H1 (cell line): ENCODE measurements at regions not wholly inside any gene's neighbourhood (a gene's known extent, or its start where the extent isn't known, plus 50 kb on each side); places are given as distances from the start of the nearest gene placed in this dataset.

Experiments
- CTCF ChIA-PET: fragments of 300-600 bp; sonication (Branson Sonifier 250); formaldehyde crosslinking; loops from one replicate; lab custom pipeline; 2021; ENCODE audit not compliant: partially characterized antibody; lab: Charles Lee
- POLR2A ChIA-PET: fragments of 300-600 bp; sonication (Branson Sonifier 250); formaldehyde crosslinking; loops from one replicate; lab custom pipeline; 2021; ENCODE audit warnings: inconsistent platforms; ENCODE audit not compliant: partially characterized antibody; lab: Charles Lee
- DNase-seq, 2 experiments: peaks; one replicate each; pipeline versions ENCODE4 v3.0.0 to v3.0.0-alpha.2; 2010 to 2022; ENCODE audit warnings: low spot score in 2 of 2, low read depth in 1 of 2, mixed read lengths in 1 of 2
- FAIRE-seq: peaks from 2 replicates; lab custom pipeline; 2011; peaks lifted over from hg19 to GRCh38; lab: Jason Lieb, UNC
- H2AFZ ChIP-seq: 2 replicates; pipeline ENCODE4 v1.8.1; 2012; ENCODE audit warnings: low read length, inconsistent platforms
- H2AK5ac ChIP-seq: 2 replicates; pipeline ENCODE4 v1.6.1; 2013; ENCODE audit warnings: low read depth, low read length
- H2BK120ac ChIP-seq: replicated peaks from 2 replicates; pipeline ENCODE3; 2013; ENCODE audit warnings: low read depth, low read length, inconsistent platforms
- H2BK12ac ChIP-seq: 2 replicates; pipeline ENCODE4 v1.6.1; 2013; ENCODE audit warnings: low read depth, low read length
- H2BK15ac ChIP-seq: 2 replicates; pipeline ENCODE4 v1.6.1; 2013; ENCODE audit warnings: low read length
- H2BK20ac ChIP-seq: 2 replicates; pipeline ENCODE4 v1.6.1; 2013; ENCODE audit warnings: low read length
- H2BK5ac ChIP-seq: 2 replicates; pipeline ENCODE4 v1.6.1; 2013; ENCODE audit warnings: low read depth, low read length
- H3K14ac ChIP-seq: 2 replicates; pipeline ENCODE4 v1.6.1; 2013; ENCODE audit warnings: inconsistent platforms; ENCODE audit not compliant: insufficient read length
- H3K18ac ChIP-seq: 2 replicates; pipeline ENCODE4 v1.6.1; 2013; ENCODE audit warnings: low read length; ENCODE audit errors: extremely low read depth
- H3K23ac ChIP-seq: 2 replicates; pipeline ENCODE4 v1.6.1; 2013; ENCODE audit warnings: inconsistent platforms; ENCODE audit not compliant: insufficient read length
- H3K23me2 ChIP-seq: 2 replicates; pipeline ENCODE4 v1.6.1; 2013; ENCODE audit warnings: low read depth, low read length
- H3K27ac ChIP-seq: 2 replicates; pipeline ENCODE4 v1.6.1; 2011; ENCODE audit warnings: low read depth, low read length, inconsistent platforms
- H3K27me3 ChIP-seq, 4 experiments: replicated peaks in 1 of 4; 1 replicate in 1 of 4; 2 replicates in 3 of 4; pipeline versions ENCODE4 v1.6.1 to v1.8.1; 2011 to 2013; ENCODE audit warnings: low read length in 3 of 4, mild to moderate bottlenecking in 3 of 4, inconsistent platforms in 2 of 4, mixed read lengths in 2 of 4, moderate library complexity in 1 of 4; ENCODE audit not compliant: control insufficient read depth in 3 of 4, insufficient read depth in 3 of 4; ENCODE audit errors: extremely low read depth in 1 of 4
- H3K36me3 ChIP-seq, 4 experiments: 2 replicates each; pipeline versions ENCODE4 v1.6.1 to v1.8.1; 2011 to 2013; ENCODE audit warnings: mild to moderate bottlenecking in 4 of 4, low read length in 3 of 4, moderate library complexity in 2 of 4, control low read depth in 1 of 4, inconsistent platforms in 1 of 4; ENCODE audit not compliant: insufficient read depth in 4 of 4, control insufficient read depth in 2 of 4
- H3K4ac ChIP-seq: replicated peaks from 2 replicates; pipeline ENCODE3; 2013; ENCODE audit warnings: low read length, low read depth, mixed read lengths, inconsistent platforms; ENCODE audit not compliant: insufficient read length
- H3K4me1 ChIP-seq, 4 experiments: replicated peaks in 1 of 4; 1 replicate in 1 of 4; 2 replicates in 3 of 4; pipeline versions ENCODE4 v1.6.1 to v1.8.1; 2011 to 2013; ENCODE audit warnings: low read length in 3 of 4, inconsistent platforms in 2 of 4, mixed read lengths in 1 of 4; ENCODE audit not compliant: insufficient read depth in 4 of 4, control insufficient read depth in 3 of 4
- H3K4me2 ChIP-seq, 2 experiments: 2 replicates each; pipeline versions ENCODE4 v1.6.1 to v1.8.1; 2011 to 2013; ENCODE audit warnings: low read depth in 2 of 2, low read length in 2 of 2, control low read depth in 1 of 2, inconsistent platforms in 1 of 2, mild to moderate bottlenecking in 1 of 2; ENCODE audit not compliant: insufficient read depth in 1 of 2
- H3K4me3 ChIP-seq, 4 experiments: fragments of 200-600, 300-600 bp in 1 of 4; sonication (generic), shearing (Covaris generic), sonication (Bioruptor Twin) in 1 of 4; 2 replicates each; pipeline versions ENCODE4 v1.5.1 to v1.8.1; 2011 to 2016; ENCODE audit warnings: low read length in 4 of 4, low read depth in 3 of 4, control low read depth in 2 of 4, inconsistent platforms in 2 of 4, mild to moderate bottlenecking in 2 of 4, mixed read lengths in 1 of 4, moderate library complexity in 1 of 4; ENCODE audit not compliant: insufficient read depth in 2 of 4; ENCODE audit errors: extremely low read depth in 1 of 4
- H3K56ac ChIP-seq: replicated peaks from 2 replicates; pipeline ENCODE3; 2013; ENCODE audit warnings: low read depth, mild to moderate bottlenecking, mixed read lengths, low read length, inconsistent platforms; ENCODE audit not compliant: insufficient read length
- H3K79me1 ChIP-seq: 2 replicates; pipeline ENCODE4 v1.6.1; 2013; ENCODE audit warnings: low read depth, low read length, control low read depth
- H3K79me2 ChIP-seq, 2 experiments: 2 replicates each; pipeline versions ENCODE4 v1.6.1 to v1.8.1; 2012 to 2013; ENCODE audit warnings: low read length in 2 of 2, mild to moderate bottlenecking in 2 of 2, inconsistent platforms in 1 of 2; ENCODE audit not compliant: insufficient read depth in 2 of 2, control insufficient read depth in 1 of 2
- H3K9ac ChIP-seq, 4 experiments: replicated peaks in 1 of 4; 1 replicate in 1 of 4; 2 replicates in 3 of 4; pipeline versions ENCODE4 v1.6.1 to v1.8.1; 2011 to 2013; ENCODE audit warnings: low read depth in 3 of 4, low read length in 3 of 4, control low read depth in 2 of 4, mild to moderate bottlenecking in 2 of 4, moderate library complexity in 2 of 4, inconsistent platforms in 1 of 4; ENCODE audit errors: extremely low read depth in 1 of 4
- H3K9me3 ChIP-seq, 2 experiments: 2 replicates each; pipeline versions ENCODE4 v1.6.1 to v1.8.1; 2012 to 2013; ENCODE audit warnings: mild to moderate bottlenecking in 2 of 2, moderate library complexity in 2 of 2, control low read depth in 1 of 2, inconsistent platforms in 1 of 2, low read depth in 1 of 2, low read length in 1 of 2, mixed read lengths in 1 of 2; ENCODE audit not compliant: insufficient read depth in 2 of 2
- H4K20me1 ChIP-seq, 2 experiments: replicated peaks in 1 of 2; 2 replicates each; pipeline versions ENCODE3 to v1.8.1; 2011 to 2013; ENCODE audit warnings: inconsistent platforms in 2 of 2, low read length in 2 of 2, mild to moderate bottlenecking in 1 of 2; ENCODE audit not compliant: insufficient read depth in 2 of 2, control insufficient read depth in 1 of 2
- H4K5ac ChIP-seq: 2 replicates; pipeline ENCODE4 v1.6.1; 2013; ENCODE audit warnings: low read length, low read depth, mixed read lengths, inconsistent platforms; ENCODE audit not compliant: insufficient read length
- H4K8ac ChIP-seq: 2 replicates; pipeline ENCODE4 v1.8.0; 2013; ENCODE audit warnings: mild to moderate bottlenecking, moderate library complexity, low read length, inconsistent platforms; ENCODE audit not compliant: insufficient read depth; ENCODE audit errors: extremely low read depth
- H4K91ac ChIP-seq: replicated peaks from 2 replicates; pipeline ENCODE3; 2013; ENCODE audit warnings: low read length, mixed read lengths, inconsistent platforms; ENCODE audit not compliant: insufficient read length
- EP300 ChIP-seq, 2 experiments: IDR thresholded peaks; 1 replicate in 1 of 2; 2 replicates in 1 of 2; pipeline ENCODE4 v1.6.1; 2011 to 2012; ENCODE audit warnings: low read depth in 2 of 2, low read length in 2 of 2, mild to moderate bottlenecking in 2 of 2, borderline replicate concordance in 1 of 2, inconsistent platforms in 1 of 2, moderate library complexity in 1 of 2
- KDM5A ChIP-seq: fragments of 200-600 bp; IDR thresholded peaks from 2 replicates; pipeline ENCODE4 v1.7.1; 2012; ENCODE audit warnings: mild to moderate bottlenecking, low read length, inconsistent platforms, mixed read lengths
- POLR2AphosphoS5 ChIP-seq: IDR thresholded peaks from 2 replicates; pipeline ENCODE4 v1.6.1; 2011; ENCODE audit warnings: low read depth, low read length
- SP2 ChIP-seq: IDR thresholded peaks from 2 replicates; pipeline ENCODE4 v1.6.1; 2012; ENCODE audit warnings: mild to moderate bottlenecking, low read length, inconsistent platforms
- WGBS, 2 experiments: shearing (Covaris generic) in 1 of 2; methylation state at CpG; one replicate each; pipeline versions ENCODE4 v1.1.6 to v1.1.7; 2013 to 2015; ENCODE audit warnings: low lambda C conversion rate in 2 of 2, mixed read lengths in 2 of 2, inconsistent platforms in 1 of 2, low coverage in 1 of 2, missing lambda C conversion rate in 1 of 2; ENCODE audit not compliant: insufficient replicate concordance in 2 of 2, insufficient coverage in 1 of 2, insufficient read length in 1 of 2; ENCODE audit errors: extremely low coverage in 1 of 2, missing lambda C conversion rate in 1 of 2; 5-methylcytosine and 5-hydroxymethylcytosine counted together

- no peak overlapping the region for H3K4ac ChIP-seq
- POLR2A ChIA-PET: no interaction called here
- H3K36me3 ChIP-seq: no peaks in the 10 kb centered on the region
- H2BK120ac ChIP-seq: no peak overlapping the region
- H2BK12ac ChIP-seq: no peak overlapping the region
- no peaks in the 10 kb centered on the region for H3K27me3 ChIP-seq
- H3K9ac ChIP-seq: no peak overlapping the region
- H4K5ac ChIP-seq: no peak overlapping the region
- CTCF ChIA-PET: interaction anchor here (0.9 kb wide), 1 partner anchor 40 kb away, joined by 3 read pairs; no protein-coding TSS in a partner anchor
- H3K9me3 ChIP-seq: no peaks in the 10 kb centered on the region
- whole genome bisulfite sequencing, 2 experiments: 100% methylated on average over 2 of the region's 2 CpGs; no CpG with 5 or more reads in 1 of the 2 experiments
- H4K20me1 ChIP-seq: no peaks in the 10 kb centered on the region
- no peak overlapping the region for H3K14ac ChIP-seq
- H3K79me1 ChIP-seq: no peaks in the 10 kb centered on the region
- H4K91ac ChIP-seq: no peak overlapping the region
- no peak overlapping the region for H4K8ac ChIP-seq
- no peak overlapping the region for H3K4me3 ChIP-seq
- no peak overlapping the region for H2BK5ac ChIP-seq
- no peak overlapping the region for H3K56ac ChIP-seq
- no peak overlapping the region for H2BK20ac ChIP-seq
- TF ChIP-seq KDM5A: no peak
- no peak for TF ChIP-seq EP300 (IDR thresholded peaks at IDR 0.05; ENCODE audit: borderline replicate concordance in 1 of 2, low read depth in 2 of 2, low read length in 2 of 2)
- no peak for TF ChIP-seq POLR2AphosphoS5
- no peak for TF ChIP-seq SP2
- no peaks in the 10 kb centered on the region for H3K23me2 ChIP-seq
- no peak overlapping the region for H3K4me2 ChIP-seq
- no peak overlapping the region for H3K23ac ChIP-seq
- H2AK5ac ChIP-seq: no peak overlapping the region
- H3K18ac ChIP-seq: no peak overlapping the region
- H2BK15ac ChIP-seq: no peak overlapping the region
- FAIRE-seq (no peak), DNase-seq (peak in 1 of 2 experiments; percentile 8)
- no peaks in the 10 kb centered on the region for H3K79me2 ChIP-seq
- no peaks in the 10 kb centered on the region; a peak in 1 of 7 replicates for H3K4me1 ChIP-seq
- H2AFZ ChIP-seq: no peak overlapping the region
- no peak overlapping the region for H3K27ac ChIP-seq
Measured at GRCh38 chrX:69045616-69046345, 119.5 kb downstream of the PJA1 start.
